ENCODE measurements at regions not wholly inside any gene's neighbourhood (a gene's known extent, or its start where the extent isn't known, plus 50 kb on each side); places are given as distances from the start of the nearest gene placed in this dataset.

DNA sequence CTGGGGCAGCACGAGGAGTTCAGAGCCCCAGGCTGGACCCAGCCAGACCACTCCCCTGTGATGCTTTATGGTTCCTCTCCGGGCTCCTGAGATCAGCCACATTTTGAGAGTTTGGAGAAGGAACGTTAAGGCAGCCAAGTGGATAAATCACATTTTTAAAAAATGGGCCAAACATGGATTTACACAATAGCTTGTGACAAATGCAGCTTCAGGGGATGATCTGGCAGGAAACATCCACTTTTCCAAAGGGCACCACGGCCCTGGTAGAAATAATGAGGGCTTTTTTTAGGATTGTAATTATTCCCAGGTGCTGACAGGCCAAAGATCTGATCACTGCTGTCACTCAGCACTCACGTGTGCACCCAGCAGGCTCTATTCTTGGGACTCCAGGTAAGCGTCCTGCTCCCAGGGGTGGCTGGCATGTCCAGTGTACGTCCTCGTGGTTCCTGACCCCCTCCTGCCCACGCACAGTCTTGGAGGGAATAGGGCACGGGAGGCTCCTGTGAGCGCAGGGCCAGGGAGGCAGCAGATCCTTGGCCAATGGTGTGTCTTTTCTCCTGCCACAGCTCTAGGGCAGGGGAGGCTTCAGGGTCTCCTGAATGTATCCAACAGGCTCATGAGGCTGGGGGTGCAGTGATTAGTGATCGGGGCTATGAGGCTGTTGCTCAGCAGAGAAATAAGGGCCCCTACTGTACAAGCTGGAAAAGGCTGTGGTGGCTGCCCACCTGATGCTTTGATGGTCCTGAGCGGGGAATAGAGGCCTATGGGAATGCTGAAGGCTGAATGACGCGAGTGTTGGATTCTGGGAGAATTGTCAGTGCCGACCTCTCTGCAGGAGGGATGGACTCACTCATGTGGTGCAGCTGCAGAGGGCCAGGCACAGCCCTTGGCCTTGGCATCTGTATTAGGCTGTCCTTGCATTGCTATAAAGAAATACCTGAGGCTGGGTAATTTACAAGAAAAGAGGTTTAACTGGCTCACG lies 415.7 kb downstream of the PTPRU start:
- no peak for DNase-seq (ENCODE audit: low read depth, low spot score)

DNA sequence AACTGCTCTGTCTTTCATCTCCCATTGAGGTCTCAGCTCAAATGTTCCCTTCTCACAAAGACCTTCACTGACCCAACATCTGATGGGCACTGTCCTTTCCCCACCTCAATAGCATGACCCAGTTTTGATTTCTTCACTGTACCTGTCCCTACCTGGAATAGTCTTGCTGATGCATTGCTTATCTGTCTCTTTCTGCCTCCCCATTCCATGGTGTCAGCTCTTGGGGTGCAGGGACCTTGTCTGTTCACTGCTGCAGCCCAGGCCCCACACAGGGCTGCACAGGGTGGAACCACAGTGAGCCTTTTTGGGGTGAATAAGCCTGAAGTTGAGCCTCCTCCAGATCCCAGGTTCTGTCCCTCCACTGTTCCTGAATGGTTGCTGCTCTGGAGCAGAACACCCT lies 414.9 kb downstream of the PTPRU start:
- no peak for DNase-seq (ENCODE audit: low read depth, low spot score)

DNA sequence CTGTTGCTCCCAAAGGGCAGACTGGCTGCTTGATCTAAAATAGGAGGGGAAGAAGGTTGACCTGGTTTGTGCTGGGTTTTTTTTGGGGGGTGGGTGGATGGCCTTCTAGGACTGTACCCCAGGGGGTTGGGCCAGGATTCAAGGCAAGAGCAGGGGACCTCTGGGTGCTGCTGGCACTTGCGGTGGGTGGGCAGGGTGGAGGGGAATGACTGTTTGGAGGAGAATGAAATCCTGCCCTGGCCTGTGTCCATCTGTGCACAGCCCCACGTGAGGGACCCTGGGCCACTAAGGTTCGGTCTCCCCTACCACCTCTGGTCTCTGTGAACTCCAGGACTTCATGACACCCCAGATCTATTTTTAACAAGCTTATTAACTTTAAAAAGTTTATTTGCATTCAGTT lies 414.2 kb downstream of the PTPRU start:
- no peak for DNase-seq (ENCODE audit: low read depth, low spot score)

- no peak for DNase-seq (ENCODE audit: low read depth, low spot score)
These were observed 413.7 kb downstream of the PTPRU start for GRCh38 chr1:29650041-29650400.

GRCh38 chr1:29649189-29650040 lies 413.1 kb downstream of the PTPRU start:
- no peak for DNase-seq (ENCODE audit: low read depth, low spot score)

DNA sequence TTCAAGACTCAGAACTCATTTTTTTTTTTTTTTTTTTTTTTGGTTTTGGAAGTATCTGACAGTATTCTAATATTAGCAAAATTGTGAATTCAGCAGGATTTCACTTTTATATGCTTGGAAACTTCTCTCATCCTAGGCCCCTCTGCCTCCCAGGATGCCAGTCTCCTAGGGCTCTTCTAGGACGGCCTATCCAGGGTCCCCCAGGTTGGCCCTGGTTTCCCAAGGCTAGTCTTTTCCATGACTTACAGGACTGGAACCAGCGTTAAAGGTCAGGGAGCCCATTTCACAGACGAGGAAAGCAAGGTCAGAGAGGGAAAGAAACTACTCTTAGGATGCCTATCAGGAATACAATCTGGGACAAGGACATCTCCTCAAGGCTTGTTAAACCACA lies 412.5 kb downstream of the PTPRU start:
- DNase-seq (ENCODE audit: low read depth, low spot score) = no peak

DNA sequence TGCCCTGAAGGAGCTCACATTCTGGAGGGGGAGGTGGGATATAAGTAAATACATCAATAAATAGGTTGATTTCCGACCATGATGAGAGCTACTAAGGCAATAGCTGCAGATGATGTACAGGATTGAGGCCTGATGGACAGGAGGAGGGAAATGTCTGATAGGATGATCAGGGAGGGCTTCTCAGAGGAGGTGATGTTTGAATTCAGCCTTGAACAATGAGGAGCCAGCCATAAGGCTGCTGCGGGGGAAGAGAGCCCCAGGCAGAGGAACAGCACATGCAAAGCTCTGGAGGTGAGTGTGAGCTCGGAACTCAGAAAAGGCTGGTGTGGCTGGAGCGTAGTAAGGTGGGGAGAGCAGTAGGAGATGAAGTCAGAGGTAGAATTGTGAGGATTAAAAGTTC lies 411.7 kb downstream of the PTPRU start:
- DNase-seq (ENCODE audit: low read depth, low spot score) = no peak

- DNase-seq (ENCODE audit: low read depth, low spot score) = no peak
These were observed 411.3 kb downstream of the PTPRU start for GRCh38 chr1:29647581-29647980.

DNA sequence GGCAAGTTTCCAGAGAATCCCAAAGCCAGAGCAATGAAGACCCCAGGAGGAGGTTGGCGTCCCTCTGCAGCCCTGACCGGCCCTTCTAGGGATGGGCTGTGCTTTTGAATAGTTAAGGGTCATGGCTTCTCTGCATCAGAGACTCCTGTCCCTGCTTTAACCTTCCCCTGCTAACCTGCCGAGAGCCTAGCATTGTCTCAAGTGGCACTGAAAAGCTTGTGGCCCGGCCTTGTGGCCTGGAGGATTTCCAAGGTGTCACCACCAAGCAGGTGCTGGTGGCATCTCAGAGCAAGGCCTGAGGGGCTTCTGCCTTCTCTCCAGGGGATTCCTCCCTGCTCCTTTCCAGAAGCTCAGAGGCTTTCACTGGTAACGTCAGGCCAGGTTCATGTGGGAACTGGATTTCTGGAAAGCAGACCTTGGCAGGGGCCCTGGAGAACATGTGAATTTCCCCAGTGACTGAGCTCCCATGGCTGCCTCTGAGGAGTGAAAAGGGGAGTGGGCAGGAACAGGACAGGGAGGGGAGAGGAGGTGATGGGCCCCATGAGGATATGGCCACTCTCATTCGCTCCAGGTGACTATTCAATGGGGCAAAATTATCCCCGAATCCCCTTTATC lies 409.9 kb downstream of the PTPRU start:
- DNase-seq (ENCODE audit: low read depth, low spot score) = no peak

GRCh38 chr1:29645586-29645985 lies 409.3 kb downstream of the PTPRU start:
- no peak for DNase-seq (ENCODE audit: low read depth, low spot score)

GRCh38 chr1:29644812-29645211 lies 408.5 kb downstream of the PTPRU start:
- DNase-seq (ENCODE audit: low read depth, low spot score) = no peak

GRCh38 chr1:29643838-29644440 lies 407.6 kb downstream of the PTPRU start:
- DNase-seq (ENCODE audit: low read depth, low spot score) = no peak

- DNase-seq (ENCODE audit: low read depth, low spot score) = no peak
These were observed 407.0 kb downstream of the PTPRU start for GRCh38 chr1:29643281-29643680.

- DNase-seq (ENCODE audit: low read depth, low spot score) = no peak
These were observed 406.2 kb downstream of the PTPRU start for GRCh38 chr1:29642519-29642918.

GRCh38 chr1:29641921-29642320 lies 405.6 kb downstream of the PTPRU start:
- no peak for DNase-seq (ENCODE audit: low read depth, low spot score)

- DNase-seq (ENCODE audit: low read depth, low spot score) = no peak
These were observed 404.1 kb downstream of the PTPRU start for GRCh38 chr1:29640428-29640785.

- no peak for DNase-seq (ENCODE audit: low read depth, low spot score)
These were observed 403.6 kb downstream of the PTPRU start for GRCh38 chr1:29639741-29640427.

GRCh38 chr1:29639156-29639736 lies 402.9 kb downstream of the PTPRU start:
- no peak for DNase-seq (ENCODE audit: low read depth, low spot score)

- no peak for DNase-seq (ENCODE audit: low read depth, low spot score)
These were observed 402.0 kb downstream of the PTPRU start for GRCh38 chr1:29638281-29638680.

DNA sequence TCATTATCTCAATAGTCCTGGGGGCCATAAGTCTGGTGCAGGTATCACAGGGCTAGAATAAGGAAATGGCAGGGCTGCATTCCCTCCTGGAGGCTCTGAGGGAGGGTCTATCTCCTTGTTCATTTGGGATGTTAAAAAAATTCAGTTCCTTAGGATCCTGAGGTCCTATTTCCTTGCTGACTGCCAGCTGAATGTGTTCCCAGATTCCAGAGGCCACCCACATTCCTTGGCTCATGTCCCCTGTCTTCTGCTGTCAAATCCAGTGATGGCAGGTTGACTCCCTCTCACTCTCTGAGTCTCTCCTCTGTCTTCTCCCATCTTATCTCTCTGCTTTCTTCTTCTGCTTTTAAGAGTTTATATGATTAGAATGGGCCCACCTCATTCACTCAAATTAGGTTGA lies 400.6 kb downstream of the PTPRU start:
- no peak for DNase-seq (ENCODE audit: low read depth, low spot score)

Measured in iPS DF 19.7 (cell line).